Left ventricle myocardium inferior (tissue), 1 donor: ENCODE measurements at regions not wholly inside any gene's neighbourhood (a gene's known extent, or its start where the extent isn't known, plus 50 kb on each side); places are given as distances from the start of the nearest gene placed in this dataset.

ENCODE experiments used
- DNase-seq: peaks from one replicate; pipeline ENCODE4 v3.0.0-alpha.2; 2020
- H3K27ac ChIP-seq: fragments of 200-600 bp; replicated peaks from 2 replicates; pipeline ENCODE4 v1.8.0; 2021
- H3K27me3 ChIP-seq: fragments of 200-600 bp; 2 replicates; pipeline ENCODE4 v1.8.0; 2021; ENCODE audit warnings: low read depth
- H3K36me3 ChIP-seq: fragments of 200-600 bp; 2 replicates; pipeline ENCODE4 v1.8.0; 2021
- H3K4me1 ChIP-seq: fragments of 200-600 bp; 2 replicates; pipeline ENCODE4 v1.8.0; 2021
- H3K4me3 ChIP-seq: fragments of 200-600 bp; 2 replicates; pipeline ENCODE4 v1.8.0; 2021; ENCODE audit warnings: mild to moderate bottlenecking, moderate library complexity
- H3K9me3 ChIP-seq: fragments of 200-600 bp; replicated peaks from 2 replicates; pipeline ENCODE4 v1.8.0; 2021
- CTCF ChIP-seq: fragments of 200-600 bp; IDR thresholded peaks from 2 replicates; pipeline ENCODE4 v1.8.0; 2021; ENCODE audit warnings: antibody characterized with exemption, mild to moderate bottlenecking, borderline replicate concordance
- intact Hi-C: fragments of 100-400 bp; cut with micrococcal nuclease; formaldehyde crosslinking; loops from one replicate; pipeline ENCODE4 v1.11.0; 2022
- donor health status: DM: no; HTN: yes; CAD: no; lungs with severe emphysema.

DNA sequence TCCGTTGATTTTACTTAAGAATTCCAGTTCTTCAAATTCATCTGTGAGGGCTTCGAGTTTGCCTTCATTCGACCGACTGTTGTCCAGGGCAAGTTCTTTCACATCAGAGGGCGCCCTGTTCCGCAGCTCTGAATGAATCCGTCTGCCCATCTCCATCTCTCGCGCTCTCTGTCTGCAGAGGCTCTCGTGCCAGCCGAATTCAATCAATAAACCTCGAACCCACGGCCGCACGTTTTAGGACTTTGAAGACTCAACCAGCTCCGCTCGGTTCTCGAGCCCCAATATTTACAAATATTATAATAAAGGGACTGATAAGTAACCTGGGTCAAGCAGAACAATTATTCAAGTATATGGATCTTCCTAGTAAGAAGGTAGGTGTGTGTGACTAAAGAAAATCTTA lies 556.4 kb upstream of the SMIM31 start:
- no peaks in the 10 kb centered on the region for H3K27me3 ChIP-seq
- no peak overlapping the region for H3K4me3 ChIP-seq
- TF ChIP-seq CTCF, result no peak
- H3K27ac ChIP-seq, result no peak overlapping the region
- no peaks in the 10 kb centered on the region for H3K36me3 ChIP-seq
- no peak for DNase-seq
- no peaks in the 10 kb centered on the region for H3K4me1 ChIP-seq
- intact Hi-C loops, result no loop called here
- H3K9me3 ChIP-seq, result no peaks in the 10 kb centered on the region

DNA sequence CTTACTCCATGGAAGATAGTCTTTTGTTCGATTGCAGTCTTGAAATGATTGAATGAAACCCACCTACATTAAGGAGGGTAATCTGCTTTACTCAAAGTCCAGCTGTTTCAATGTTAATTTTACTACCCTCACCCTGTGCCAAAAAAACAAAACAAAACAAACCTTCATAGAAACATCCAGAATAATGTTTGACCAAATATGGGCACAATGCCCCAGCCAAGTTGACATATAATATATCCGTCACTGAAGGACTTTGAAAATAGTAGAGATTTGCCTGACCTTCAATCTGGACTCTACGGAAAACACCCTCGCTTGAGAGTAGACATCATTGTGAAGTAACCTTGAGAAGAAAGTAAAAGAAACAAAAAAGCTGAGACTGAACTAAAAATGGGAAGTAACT lies 550.5 kb upstream of the SMIM31 start:
- no peak for DNase-seq
- intact Hi-C loops, result no loop called here
- Histone ChIP-seq H3K36me3 (no peaks in the 10 kb centered on the region), H3K27me3 (no peaks in the 10 kb centered on the region), H3K4me3 (no peak overlapping the region), H3K9me3 (no peaks in the 10 kb centered on the region), H3K4me1 (no peaks in the 10 kb centered on the region), H3K27ac (no peak overlapping the region)
- TF ChIP-seq CTCF, result no peak

DNA sequence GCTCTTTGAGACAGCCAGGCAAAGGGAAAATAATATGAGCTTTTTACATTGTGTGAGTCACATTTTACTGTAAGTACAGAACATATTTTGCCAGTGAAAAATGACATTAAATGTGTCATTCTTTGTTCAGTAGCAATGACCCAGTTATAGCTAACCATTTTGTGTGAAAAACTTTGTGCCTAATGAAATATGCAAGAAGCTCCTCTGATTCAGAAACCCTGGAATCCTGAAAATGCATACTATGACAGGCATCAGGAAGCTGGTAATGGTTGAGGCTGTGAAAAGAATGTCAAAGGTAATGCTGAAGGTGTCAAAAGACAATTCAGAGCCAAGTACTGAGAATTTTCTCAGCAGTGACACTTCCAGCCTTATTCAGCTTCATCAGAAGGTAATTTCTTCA lies 549.5 kb upstream of the SMIM31 start:
- no peak for TF ChIP-seq CTCF
- Histone ChIP-seq H3K9me3 (no peaks in the 10 kb centered on the region), H3K4me1 (no peaks in the 10 kb centered on the region), H3K4me3 (no peak overlapping the region), H3K27me3 (no peaks in the 10 kb centered on the region), H3K36me3 (no peaks in the 10 kb centered on the region), H3K27ac (no peak overlapping the region)
- no peak for DNase-seq
- intact Hi-C loops, result no loop called here

- intact Hi-C loops, result no loop called here
Observed at GRCh38 chr4:164207460-164207859, 546.5 kb upstream of the SMIM31 start.

GRCh38 chr4:164210377-164210776 lies 543.6 kb upstream of the SMIM31 start:
- Histone ChIP-seq H3K9me3 (no peaks in the 10 kb centered on the region), H3K36me3 (no peaks in the 10 kb centered on the region), H3K4me3 (no peak overlapping the region), H3K4me1 (no peaks in the 10 kb centered on the region), H3K27me3 (no peaks in the 10 kb centered on the region), H3K27ac (no peak overlapping the region)
- no peak for TF ChIP-seq CTCF
- intact Hi-C loops, result no loop called here
- DNase-seq, result no peak

More at GRCh38 chr4:164207460-164207859, 546.5 kb upstream of the SMIM31 start:
- Histone ChIP-seq H3K4me1 (no peaks in the 10 kb centered on the region), H3K4me3 (no peak overlapping the region), H3K27ac (no peak overlapping the region), H3K27me3 (no peaks in the 10 kb centered on the region), H3K36me3 (no peaks in the 10 kb centered on the region), H3K9me3 (no peaks in the 10 kb centered on the region)
- no peak for TF ChIP-seq CTCF
- DNase-seq, result no peak

- no peak for TF ChIP-seq CTCF
- Histone ChIP-seq H3K36me3 (no peaks in the 10 kb centered on the region), H3K27me3 (no peaks in the 10 kb centered on the region), H3K4me3 (no peak overlapping the region), H3K4me1 (no peaks in the 10 kb centered on the region), H3K9me3 (no peaks in the 10 kb centered on the region), H3K27ac (no peak overlapping the region)
- DNase-seq, result no peak
- intact Hi-C loops, result no loop called here
Observed at GRCh38 chr4:164212134-164212533, 541.8 kb upstream of the SMIM31 start.
